Large intestine (tissue), 3 donors: ENCODE measurements at regions not wholly inside any gene's neighbourhood (a gene's known extent, or its start where the extent isn't known, plus 50 kb on each side); places are given as distances from the start of the nearest gene placed in this dataset.

Experiments used
- DNase-seq, 2 donors: peaks; one replicate each; pipeline versions ENCODE4 v3.0.0 to v3.0.0-alpha.2; 2013
- H3K27ac ChIP-seq: one replicate; pipeline ENCODE4 v1.5.1; 2013; ENCODE audit warnings: low read length
- H3K27me3 ChIP-seq: 2 replicates; pipeline ENCODE4 v1.6.1; 2013; ENCODE audit warnings: low read length; ENCODE audit not compliant: control insufficient read depth, insufficient read depth
- H3K36me3 ChIP-seq: 2 replicates; pipeline ENCODE4 v1.6.1; 2013; ENCODE audit warnings: low read length; ENCODE audit not compliant: control insufficient read depth, insufficient read depth
- H3K4me1 ChIP-seq: one replicate; pipeline ENCODE4 v1.6.1; 2013; ENCODE audit warnings: low read length; ENCODE audit not compliant: control insufficient read depth, insufficient read depth
- H3K4me3 ChIP-seq: one replicate; pipeline ENCODE4 v1.5.1; 2013; ENCODE audit warnings: low read length
- H3K9me3 ChIP-seq: one replicate; pipeline ENCODE4 v1.6.1; 2013; ENCODE audit warnings: mild to moderate bottlenecking, low read depth, low read length, moderate library complexity; ENCODE audit not compliant: control insufficient read depth
- whole genome bisulfite sequencing: methylation state at CpG from one replicate; pipeline ENCODE4 v1.1.5; 2013; ENCODE audit warnings: low lambda C conversion rate; ENCODE audit not compliant: insufficient coverage; 5-methylcytosine and 5-hydroxymethylcytosine counted together

- 100% methylated on average over 1 of the region's 6 CpGs for WGBS
- Histone ChIP-seq H3K27me3 (no peaks in the 10 kb centered on the region), H3K27ac (no peak overlapping the region), H3K36me3 (no peaks in the 10 kb centered on the region), H3K9me3 (no peaks in the 10 kb centered on the region), H3K4me1 (no peaks in the 10 kb centered on the region), H3K4me3 (no peak overlapping the region)
- DNase-seq, result no peak
Observed at GRCh38 chr3:5531039-5531438, 343.5 kb downstream of the EDEM1 start.

- H3K27ac ChIP-seq, result no peak overlapping the region
- H3K9me3 ChIP-seq, result no peaks in the 10 kb centered on the region
- no peaks in the 10 kb centered on the region for H3K36me3 ChIP-seq
- no peak for DNase-seq
- H3K4me1 ChIP-seq, result no peaks in the 10 kb centered on the region
- WGBS, result no CpG with 5 or more reads among the region's 3 CpGs
- H3K4me3 ChIP-seq, result no peak overlapping the region
- no peaks in the 10 kb centered on the region for H3K27me3 ChIP-seq
Observed at GRCh38 chr3:5531741-5532290, 344.3 kb downstream of the EDEM1 start.

DNA sequence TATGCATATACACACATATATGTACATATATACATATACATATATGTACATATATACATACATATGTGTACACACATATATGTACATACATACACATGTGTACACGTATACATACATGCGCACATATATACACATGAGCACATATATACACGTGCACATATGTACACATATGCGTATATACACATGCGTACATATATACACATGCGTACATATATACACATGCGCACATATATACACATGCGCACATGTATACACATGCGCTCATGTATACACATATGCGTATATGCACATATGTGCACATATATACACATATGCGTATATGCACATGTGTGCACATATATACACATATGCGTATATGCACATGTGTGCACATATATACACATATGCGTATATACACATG lies 353.0 kb downstream of the EDEM1 start:
- Histone ChIP-seq H3K27me3 (no peaks in the 10 kb centered on the region), H3K9me3 (peaks cover 8% of the 10 kb centered on the region), H3K4me1 (no peaks in the 10 kb centered on the region), H3K27ac (no peak overlapping the region), H3K4me3 (no peak overlapping the region), H3K36me3 (no peaks in the 10 kb centered on the region)
- 100% methylated on average over 8 of the region's 13 CpGs for WGBS
- no peak for DNase-seq

- DNase-seq, result no peak
- Histone ChIP-seq H3K4me3 (no peak overlapping the region), H3K27ac (no peak overlapping the region), H3K36me3 (no peaks in the 10 kb centered on the region), H3K9me3 (peaks cover 14% of the 10 kb centered on the region), H3K4me1 (no peaks in the 10 kb centered on the region), H3K27me3 (no peaks in the 10 kb centered on the region)
- WGBS, result no CpG with 5 or more reads among the region's 2 CpGs
Observed at GRCh38 chr3:5542472-5542871, 355.0 kb downstream of the EDEM1 start.

- no peak overlapping the region for H3K4me3 ChIP-seq
- H3K36me3 ChIP-seq, result no peaks in the 10 kb centered on the region
- no peak for DNase-seq
- peaks cover 14% of the 10 kb centered on the region for H3K9me3 ChIP-seq
- H3K4me1 ChIP-seq, result no peaks in the 10 kb centered on the region
- no peaks in the 10 kb centered on the region for H3K27me3 ChIP-seq
- no CpG with 5 or more reads among the region's 1 CpG for WGBS
- H3K27ac ChIP-seq, result no peak overlapping the region
Observed at GRCh38 chr3:5543047-5543446, 355.5 kb downstream of the EDEM1 start.

DNA sequence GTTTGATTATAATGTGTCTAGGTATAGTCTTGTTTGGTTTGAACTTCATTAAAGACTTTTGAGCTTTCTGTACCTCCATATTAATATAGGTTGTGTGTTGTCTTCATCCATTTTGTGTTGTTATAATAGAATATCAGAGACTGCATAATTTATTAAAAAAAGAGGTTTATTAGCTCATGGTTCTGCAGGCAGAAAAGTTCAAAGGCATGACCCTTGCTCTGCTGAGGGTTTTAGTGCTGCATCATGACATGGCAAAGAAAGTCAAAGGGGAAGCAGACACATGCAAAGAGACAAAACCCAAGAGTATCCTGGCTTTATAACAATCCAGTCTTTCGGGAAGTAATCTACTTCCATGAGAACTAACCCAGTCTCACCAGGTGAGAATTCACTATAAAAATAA lies 358.2 kb downstream of the EDEM1 start:
- Histone ChIP-seq H3K27me3 (no peaks in the 10 kb centered on the region), H3K36me3 (no peaks in the 10 kb centered on the region), H3K27ac (no peak overlapping the region), H3K9me3 (peaks cover 12% of the 10 kb centered on the region), H3K4me1 (no peaks in the 10 kb centered on the region), H3K4me3 (no peak overlapping the region)
- no peak for DNase-seq
- 100% methylated on average over 1 of the region's 1 CpG for WGBS

- H3K4me1 ChIP-seq, result no peaks in the 10 kb centered on the region
- no peak overlapping the region for H3K27ac ChIP-seq
- H3K9me3 ChIP-seq, result no peaks in the 10 kb centered on the region
- H3K36me3 ChIP-seq, result no peaks in the 10 kb centered on the region
- WGBS, result 94% methylated on average over 7 of the region's 8 CpGs
- DNase-seq, result no peak
- no peaks in the 10 kb centered on the region for H3K27me3 ChIP-seq
- H3K4me3 ChIP-seq, result no peak overlapping the region
Observed at GRCh38 chr3:5553203-5553602, 365.7 kb downstream of the EDEM1 start.

DNA sequence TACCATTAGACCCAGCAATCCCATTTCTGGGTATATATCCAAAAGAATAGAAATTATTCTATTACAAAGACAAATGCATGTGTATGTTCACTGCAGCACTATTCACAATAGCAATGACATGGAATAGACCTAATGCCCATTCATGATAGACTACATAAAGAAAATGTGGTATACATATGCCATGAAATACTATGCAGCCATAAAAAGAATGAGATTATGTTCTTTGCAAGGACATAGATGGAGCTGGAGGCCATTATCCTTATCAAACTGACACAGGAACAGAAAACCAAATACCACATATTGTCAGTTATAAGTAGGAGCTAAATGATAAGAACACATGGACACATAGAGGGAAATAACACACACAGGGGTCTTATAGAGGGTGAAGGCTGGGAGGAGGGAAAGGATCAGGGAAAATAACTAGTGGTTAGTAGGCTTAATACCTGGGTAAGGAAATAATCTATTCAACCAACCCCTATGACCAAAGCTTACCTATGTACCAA lies 366.8 kb downstream of the EDEM1 start:
- H3K27me3 ChIP-seq, result no peaks in the 10 kb centered on the region
- H3K27ac ChIP-seq, result no peak overlapping the region
- H3K4me3 ChIP-seq, result no peak overlapping the region
- DNase-seq, result no peak
- H3K4me1 ChIP-seq, result no peaks in the 10 kb centered on the region
- no peaks in the 10 kb centered on the region for H3K36me3 ChIP-seq
- H3K9me3 ChIP-seq, result no peaks in the 10 kb centered on the region

DNA sequence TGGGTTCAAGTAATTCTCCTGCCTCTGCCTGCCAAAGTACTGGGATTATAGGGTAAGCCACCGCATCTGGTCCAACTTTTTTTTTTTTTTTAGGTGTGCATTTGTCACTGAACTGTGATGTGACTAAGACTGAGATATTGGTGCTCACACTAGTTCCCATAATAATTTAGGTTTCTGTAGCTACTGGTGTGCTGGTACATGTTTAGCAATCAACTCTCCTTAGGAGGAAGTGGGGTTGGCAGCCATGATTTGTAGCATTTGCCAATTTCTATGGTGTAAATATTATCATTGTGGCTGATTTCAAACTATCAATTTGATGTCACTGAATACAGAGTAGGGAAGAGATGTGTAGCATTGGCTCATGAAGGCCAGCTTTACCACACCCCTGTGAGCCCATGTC lies 372.7 kb downstream of the EDEM1 start:
- Histone ChIP-seq H3K36me3 (no peaks in the 10 kb centered on the region), H3K27ac (no peak overlapping the region), H3K4me3 (no peak overlapping the region), H3K27me3 (no peaks in the 10 kb centered on the region), H3K9me3 (no peaks in the 10 kb centered on the region), H3K4me1 (no peaks in the 10 kb centered on the region)
- WGBS, result no CpG with 5 or more reads among the region's 1 CpG
- no peak for DNase-seq

DNA sequence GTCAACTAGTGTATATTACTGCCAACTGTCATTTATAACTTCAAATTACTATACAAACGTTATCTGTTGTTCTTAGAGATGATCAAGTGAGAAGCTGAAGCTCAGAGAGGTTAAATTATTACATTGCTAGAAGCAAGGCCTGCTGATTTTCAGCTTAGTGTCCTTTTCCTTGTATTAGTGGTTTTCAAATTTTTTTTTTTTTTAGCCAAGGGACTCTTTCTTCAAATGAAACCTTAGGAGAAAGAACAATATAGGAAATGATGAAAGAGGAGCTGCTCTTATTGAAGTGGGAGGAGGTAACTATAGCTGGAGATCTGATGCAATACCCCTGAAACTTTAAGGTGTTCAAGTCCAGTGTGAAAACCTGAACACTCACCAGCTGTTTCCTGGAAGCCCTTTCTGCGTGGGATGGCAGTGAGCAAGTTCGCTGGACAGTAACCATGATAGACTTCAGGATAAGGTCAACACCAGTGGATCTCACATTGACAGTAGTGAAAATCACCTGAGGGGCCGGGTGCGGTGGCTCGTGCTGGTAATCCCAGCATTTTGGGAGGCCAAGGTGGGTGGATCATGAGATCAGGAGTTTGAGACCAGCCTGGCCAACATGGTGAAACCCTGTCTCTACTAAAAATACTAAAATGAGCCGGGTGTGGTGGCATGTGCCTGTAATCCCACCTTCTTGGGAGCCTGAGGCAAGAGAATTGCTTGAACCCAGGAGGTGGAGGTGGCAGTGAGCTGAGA lies 376.2 kb downstream of the EDEM1 start:
- Histone ChIP-seq H3K4me3 (no peak overlapping the region), H3K27me3 (no peaks in the 10 kb centered on the region), H3K27ac (no peak overlapping the region), H3K4me1 (no peaks in the 10 kb centered on the region), H3K36me3 (no peaks in the 10 kb centered on the region), H3K9me3 (no peaks in the 10 kb centered on the region)
- DNase-seq, result no peak
- 80% methylated on average over 1 of the region's 7 CpGs for WGBS

DNA sequence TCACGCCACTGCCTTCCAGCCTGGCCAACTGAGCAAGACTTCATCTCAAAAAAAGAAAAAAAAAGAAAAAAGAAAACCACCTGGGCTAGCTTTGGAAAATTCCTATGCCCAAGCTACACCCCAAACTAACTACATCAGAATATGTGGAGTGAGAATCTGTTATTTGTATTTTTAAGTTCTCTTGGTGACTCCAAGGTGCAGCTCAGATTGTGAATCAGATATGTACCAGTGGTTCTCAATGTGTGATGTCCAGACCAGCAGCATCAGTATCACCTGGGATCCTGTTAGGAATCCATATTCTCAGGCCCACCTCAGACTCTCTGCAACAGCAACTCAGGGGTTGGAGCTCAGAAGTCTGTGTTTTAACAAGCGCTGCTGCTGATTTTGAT lies 376.8 kb downstream of the EDEM1 start:
- H3K27ac ChIP-seq, result no peak overlapping the region
- no CpG with 5 or more reads among the region's 2 CpGs for WGBS
- H3K36me3 ChIP-seq, result no peaks in the 10 kb centered on the region
- no peaks in the 10 kb centered on the region for H3K4me1 ChIP-seq
- no peaks in the 10 kb centered on the region for H3K27me3 ChIP-seq
- no peak overlapping the region for H3K4me3 ChIP-seq
- DNase-seq, result no peak
- H3K9me3 ChIP-seq, result no peaks in the 10 kb centered on the region
